IPS DF 6.9 (cell line): ENCODE measurements at regions not wholly inside any gene's neighbourhood (a gene's known extent, or its start where the extent isn't known, plus 50 kb on each side); places are given as distances from the start of the nearest gene placed in this dataset.

Experiments used
- DNase-seq: peaks from one replicate; pipeline ENCODE4 v3.0.0-alpha.2; 2013; ENCODE audit warnings: low read depth, low spot score
- H3K27ac ChIP-seq: one replicate; pipeline ENCODE4 v1.5.1; 2013; ENCODE audit warnings: low read length, control low read depth
- H3K27me3 ChIP-seq: 2 replicates; pipeline ENCODE4 v1.6.1; 2013; ENCODE audit warnings: mild to moderate bottlenecking, low read length; ENCODE audit not compliant: control insufficient read depth, insufficient read depth
- H3K36me3 ChIP-seq: 2 replicates; pipeline ENCODE4 v1.6.1; 2013; ENCODE audit warnings: low read length; ENCODE audit not compliant: control insufficient read depth, insufficient read depth
- H3K4me1 ChIP-seq: 2 replicates; pipeline ENCODE4 v1.6.1; 2013; ENCODE audit warnings: low read length; ENCODE audit not compliant: control insufficient read depth, insufficient read depth
- H3K4me3 ChIP-seq: 2 replicates; pipeline ENCODE4 v1.5.1; 2013; ENCODE audit warnings: mild to moderate bottlenecking, low read length
- H3K9me3 ChIP-seq: 2 replicates; pipeline ENCODE4 v1.6.1; 2013; ENCODE audit warnings: low read length, inconsistent platforms; ENCODE audit not compliant: control insufficient read depth, insufficient read depth
- WGBS: extraction: QIAGEN DNeasy Blood & Tissue Kit; methylation state at CpG from one replicate; pipeline ENCODE4 v1.1.7; 2013; ENCODE audit warnings: mixed read lengths, missing lambda C conversion rate; ENCODE audit not compliant: insufficient read length, insufficient coverage; 5-methylcytosine and 5-hydroxymethylcytosine counted together

DNA sequence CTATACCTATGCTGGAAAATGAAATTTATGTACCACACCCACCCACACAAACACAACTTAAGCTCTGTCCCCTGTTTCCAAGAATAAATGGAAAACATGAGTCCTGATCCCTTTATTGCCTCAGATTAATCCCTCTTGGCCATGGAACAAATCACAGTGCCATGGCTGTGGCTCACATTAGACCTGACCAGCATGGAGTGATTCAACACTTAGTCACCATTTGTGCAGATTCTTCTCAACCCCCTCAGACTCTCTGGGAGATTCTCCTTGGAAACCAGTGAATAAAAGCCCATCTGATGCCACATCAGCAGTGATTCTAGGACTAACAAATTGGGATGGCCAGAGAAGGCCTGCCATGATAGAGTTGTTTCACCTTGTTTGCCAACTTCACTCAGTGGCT is 204.4 kb upstream of the TMEM72 start:
- H3K9me3 ChIP-seq: no peaks in the 10 kb centered on the region
- DNase-seq: no peak
- no peaks in the 10 kb centered on the region for H3K4me1 ChIP-seq
- no peaks in the 10 kb centered on the region for H3K36me3 ChIP-seq
- no peak overlapping the region for H3K27ac ChIP-seq
- H3K27me3 ChIP-seq: no peaks in the 10 kb centered on the region
- no peak overlapping the region for H3K4me3 ChIP-seq

DNA sequence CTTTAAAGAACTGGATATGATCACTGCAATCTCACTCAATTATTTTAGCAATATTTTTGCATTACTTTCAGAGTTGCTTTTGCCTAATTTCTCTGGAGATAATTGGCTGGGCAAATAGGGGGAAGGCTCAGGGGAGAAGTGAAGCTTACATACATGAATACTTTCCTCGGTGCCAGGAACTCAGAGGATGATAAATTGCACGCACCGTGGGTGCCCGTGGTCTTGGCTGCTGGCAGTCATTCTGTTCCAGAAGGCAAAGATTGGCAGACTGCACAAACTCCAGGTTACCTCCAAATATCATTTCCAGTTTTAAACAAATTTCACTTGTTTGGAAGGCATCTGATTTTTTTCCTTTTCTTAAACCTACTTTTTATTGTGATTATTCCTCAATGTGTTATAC is 197.8 kb upstream of the TMEM72 start:
- DNase-seq: no peak
- no CpG with 5 or more reads among the region's 4 CpGs for WGBS
- H3K27me3 ChIP-seq: no peaks in the 10 kb centered on the region

GRCh38 chr10:44714451-44714850 is 196.7 kb upstream of the TMEM72 start:
- H3K4me3 ChIP-seq: no peak overlapping the region
- H3K4me1 ChIP-seq: no peaks in the 10 kb centered on the region
- whole genome bisulfite sequencing: no CpG with 5 or more reads among the region's 4 CpGs
- no peaks in the 10 kb centered on the region for H3K36me3 ChIP-seq
- no peak for DNase-seq
- no peaks in the 10 kb centered on the region for H3K9me3 ChIP-seq
- H3K27ac ChIP-seq: no peak overlapping the region
- H3K27me3 ChIP-seq: no peaks in the 10 kb centered on the region

More for the DNA sequence above, 197.8 kb upstream of the TMEM72 start:
- H3K4me1 ChIP-seq: no peaks in the 10 kb centered on the region
- no peaks in the 10 kb centered on the region for H3K36me3 ChIP-seq
- no peak overlapping the region for H3K27ac ChIP-seq
- no peaks in the 10 kb centered on the region for H3K9me3 ChIP-seq
- H3K4me3 ChIP-seq: no peak overlapping the region

GRCh38 chr10:44715136-44715535 is 196.0 kb upstream of the TMEM72 start:
- no CpG with 5 or more reads among the region's 5 CpGs for WGBS
- Histone ChIP-seq H3K4me1 (no peaks in the 10 kb centered on the region), H3K36me3 (no peaks in the 10 kb centered on the region), H3K4me3 (no peak overlapping the region), H3K27ac (no peak overlapping the region), H3K27me3 (no peaks in the 10 kb centered on the region), H3K9me3 (no peaks in the 10 kb centered on the region)
- no peak for DNase-seq

GRCh38 chr10:44716470-44717015 is 194.6 kb upstream of the TMEM72 start:
- no peak for DNase-seq
- no peaks in the 10 kb centered on the region for H3K27me3 ChIP-seq
- H3K36me3 ChIP-seq: no peaks in the 10 kb centered on the region
- H3K4me3 ChIP-seq: no peak overlapping the region
- H3K27ac ChIP-seq: no peak overlapping the region
- H3K9me3 ChIP-seq: no peaks in the 10 kb centered on the region
- no CpG with 5 or more reads among the region's 4 CpGs for WGBS
- no peaks in the 10 kb centered on the region for H3K4me1 ChIP-seq

- Histone ChIP-seq H3K4me3 (no peak overlapping the region), H3K36me3 (no peaks in the 10 kb centered on the region), H3K4me1 (no peaks in the 10 kb centered on the region), H3K27me3 (no peaks in the 10 kb centered on the region), H3K9me3 (no peaks in the 10 kb centered on the region), H3K27ac (no peak overlapping the region)
- DNase-seq: no peak
- WGBS: no CpG with 5 or more reads among the region's 3 CpGs
Observed at GRCh38 chr10:44723082-44723481, 188.1 kb upstream of the TMEM72 start.

GRCh38 chr10:44723619-44724325 is 187.4 kb upstream of the TMEM72 start:
- H3K9me3 ChIP-seq: no peaks in the 10 kb centered on the region
- no peak overlapping the region for H3K4me3 ChIP-seq
- no peak overlapping the region for H3K27ac ChIP-seq
- H3K4me1 ChIP-seq: no peaks in the 10 kb centered on the region
- no peaks in the 10 kb centered on the region for H3K36me3 ChIP-seq
- WGBS: no CpG with 5 or more reads among the region's 7 CpGs
- no peak for DNase-seq
- no peaks in the 10 kb centered on the region for H3K27me3 ChIP-seq

- no peak for DNase-seq
- Histone ChIP-seq H3K9me3 (no peaks in the 10 kb centered on the region), H3K27me3 (no peaks in the 10 kb centered on the region), H3K36me3 (no peaks in the 10 kb centered on the region), H3K4me1 (no peaks in the 10 kb centered on the region), H3K27ac (no peak overlapping the region), H3K4me3 (no peak overlapping the region)
- no CpG with 5 or more reads among the region's 6 CpGs for WGBS
Observed at GRCh38 chr10:44724415-44725174, 186.5 kb upstream of the TMEM72 start.

- no peak for DNase-seq
- H3K4me1 ChIP-seq: no peaks in the 10 kb centered on the region
- H3K9me3 ChIP-seq: no peaks in the 10 kb centered on the region
- WGBS: no CpG with 5 or more reads among the region's 2 CpGs
- no peak overlapping the region for H3K27ac ChIP-seq
- H3K27me3 ChIP-seq: no peaks in the 10 kb centered on the region
- H3K36me3 ChIP-seq: no peaks in the 10 kb centered on the region
- no peak overlapping the region for H3K4me3 ChIP-seq
Observed at GRCh38 chr10:44725404-44725803, 185.7 kb upstream of the TMEM72 start.

GRCh38 chr10:44731283-44731682 is 179.9 kb upstream of the TMEM72 start:
- DNase-seq: no peak
- Histone ChIP-seq H3K27me3 (no peaks in the 10 kb centered on the region), H3K27ac (no peak overlapping the region), H3K9me3 (no peaks in the 10 kb centered on the region), H3K36me3 (no peaks in the 10 kb centered on the region), H3K4me3 (no peak overlapping the region), H3K4me1 (no peaks in the 10 kb centered on the region)
- WGBS: no CpG with 5 or more reads among the region's 2 CpGs
